MCF 10A (cell line): ENCODE measurements at regions not wholly inside any gene's neighbourhood (a gene's known extent, or its start where the extent isn't known, plus 50 kb on each side); places are given as distances from the start of the nearest gene placed in this dataset.
A peak's percentile ranks its signal among the peaks of the same experiment; 100 is the strongest.

Experiments used
- BruUV-seq: library from RNA; stranded (reverse); fragments of 400-500 nt; replicated peaks from 2 replicates; lab custom pipeline; 2021; lab: Mats Ljungman, UMichigan
- CTCF ChIA-PET: fragments of 300-600 bp; sonication (Branson Sonifier 250); formaldehyde crosslinking; extraction: SDS; loops from one replicate; lab custom pipeline; 2021; ENCODE audit warnings: antibody characterized with exemption, inconsistent platforms; lab: Yijun Ruan, JAX
- POLR2A ChIA-PET: fragments of 300-600, 350-650 bp; sonication (Branson Sonifier 250); formaldehyde crosslinking; extraction: SDS; loops from one replicate; lab custom pipeline; 2020; ENCODE audit warnings: antibody characterized with exemption, inconsistent platforms; lab: Yijun Ruan, JAX
- DNase-seq: peaks from one replicate; pipeline ENCODE4 v3.0.0-alpha.2; 2018; ENCODE audit not compliant: unreplicated experiment
- H3K27ac Mint-ChIP-seq: one replicate; pipeline ENCODE4 v1.8.0; 2022; ENCODE audit warnings: mild to moderate bottlenecking, low read depth, mixed read lengths; ENCODE audit not compliant: unreplicated experiment
- H3K27me3 Mint-ChIP-seq: one replicate; pipeline ENCODE4 v1.8.0; 2022; ENCODE audit warnings: mixed read lengths; ENCODE audit not compliant: insufficient read depth, unreplicated experiment
- H3K36me3 Mint-ChIP-seq: one replicate; pipeline ENCODE4 v1.8.0; 2022; ENCODE audit warnings: mild to moderate bottlenecking, moderate library complexity, mixed read lengths; ENCODE audit not compliant: insufficient read depth, unreplicated experiment
- H3K4me1 Mint-ChIP-seq: one replicate; pipeline ENCODE4 v1.8.0; 2022; ENCODE audit warnings: mixed read lengths; ENCODE audit not compliant: insufficient read depth, unreplicated experiment
- H3K4me3 Mint-ChIP-seq: one replicate; pipeline ENCODE4 v1.8.0; 2022; ENCODE audit warnings: mild to moderate bottlenecking, moderate library complexity, mixed read lengths; ENCODE audit not compliant: unreplicated experiment
- H3K9me3 Mint-ChIP-seq: one replicate; pipeline ENCODE4 v1.8.0; 2022; ENCODE audit warnings: mixed read lengths; ENCODE audit not compliant: unreplicated experiment
- intact Hi-C: fragments of 100-400 bp; cut with micrococcal nuclease; formaldehyde crosslinking; loops from 2 replicates; pipeline ENCODE4 v1.14.1; 2022
- TF ChIP-seq, protein P1 (sequence below): fragments of 200-600 bp; IDR thresholded peaks from one replicate; pipeline ENCODE4 v1.8.0; 2022; ENCODE audit warnings: antibody characterized with exemption, mild to moderate bottlenecking; ENCODE audit not compliant: unreplicated experiment

DNA sequence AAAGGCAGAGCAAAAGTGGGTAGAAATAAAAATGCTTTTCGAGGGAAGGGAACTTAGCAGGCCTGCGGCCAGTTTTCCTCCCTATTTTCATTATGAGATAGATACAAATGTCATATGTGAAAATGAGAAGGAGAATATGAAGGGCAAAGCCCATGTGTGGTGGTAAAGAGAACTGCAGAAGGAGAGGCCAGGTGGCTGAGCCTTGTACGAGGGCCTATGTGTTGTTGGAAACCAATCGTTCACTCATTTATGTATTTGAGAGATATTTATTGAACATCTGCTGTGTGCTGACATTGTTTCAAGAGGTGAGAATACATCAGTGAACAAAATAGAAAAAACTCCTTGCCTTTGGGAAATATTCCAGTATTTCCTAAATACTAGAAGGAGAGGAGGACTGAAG, 147.7 kb downstream of the SH3BGRL2 start:
- Mint-ChIP-seq H3K27me3 (no peaks in the 10 kb centered on the region), H3K36me3 (no peaks in the 10 kb centered on the region), H3K4me3 (no peak overlapping the region), H3K4me1 (no peaks in the 10 kb centered on the region), H3K27ac (no peak overlapping the region), H3K9me3 (no peaks in the 10 kb centered on the region)
- CTCF ChIA-PET: interaction anchor here (0.5 to 6.6 kb wide), 45 partner anchors 9 to 1744 kb away, joined by 3 to 71 read pairs (median 4); no protein-coding TSS in a partner anchor
- intact Hi-C loops: loop anchor here (1.0 kb wide), 3 partner anchors 35 to 315 kb away; no protein-coding TSS in a partner anchor
- TF ChIP-seq, protein P1, sequence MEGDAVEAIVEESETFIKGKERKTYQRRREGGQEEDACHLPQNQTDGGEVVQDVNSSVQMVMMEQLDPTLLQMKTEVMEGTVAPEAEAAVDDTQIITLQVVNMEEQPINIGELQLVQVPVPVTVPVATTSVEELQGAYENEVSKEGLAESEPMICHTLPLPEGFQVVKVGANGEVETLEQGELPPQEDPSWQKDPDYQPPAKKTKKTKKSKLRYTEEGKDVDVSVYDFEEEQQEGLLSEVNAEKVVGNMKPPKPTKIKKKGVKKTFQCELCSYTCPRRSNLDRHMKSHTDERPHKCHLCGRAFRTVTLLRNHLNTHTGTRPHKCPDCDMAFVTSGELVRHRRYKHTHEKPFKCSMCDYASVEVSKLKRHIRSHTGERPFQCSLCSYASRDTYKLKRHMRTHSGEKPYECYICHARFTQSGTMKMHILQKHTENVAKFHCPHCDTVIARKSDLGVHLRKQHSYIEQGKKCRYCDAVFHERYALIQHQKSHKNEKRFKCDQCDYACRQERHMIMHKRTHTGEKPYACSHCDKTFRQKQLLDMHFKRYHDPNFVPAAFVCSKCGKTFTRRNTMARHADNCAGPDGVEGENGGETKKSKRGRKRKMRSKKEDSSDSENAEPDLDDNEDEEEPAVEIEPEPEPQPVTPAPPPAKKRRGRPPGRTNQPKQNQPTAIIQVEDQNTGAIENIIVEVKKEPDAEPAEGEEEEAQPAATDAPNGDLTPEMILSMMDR: no peak
- no peak for DNase-seq
- BruUV-seq: no TSS peak
- POLR2A ChIA-PET: interaction anchor here (0.6 to 1.3 kb wide), 2 partner anchors 23 to 422 kb away, joined by 3 to 6 read pairs; no protein-coding TSS in a partner anchor

DNA sequence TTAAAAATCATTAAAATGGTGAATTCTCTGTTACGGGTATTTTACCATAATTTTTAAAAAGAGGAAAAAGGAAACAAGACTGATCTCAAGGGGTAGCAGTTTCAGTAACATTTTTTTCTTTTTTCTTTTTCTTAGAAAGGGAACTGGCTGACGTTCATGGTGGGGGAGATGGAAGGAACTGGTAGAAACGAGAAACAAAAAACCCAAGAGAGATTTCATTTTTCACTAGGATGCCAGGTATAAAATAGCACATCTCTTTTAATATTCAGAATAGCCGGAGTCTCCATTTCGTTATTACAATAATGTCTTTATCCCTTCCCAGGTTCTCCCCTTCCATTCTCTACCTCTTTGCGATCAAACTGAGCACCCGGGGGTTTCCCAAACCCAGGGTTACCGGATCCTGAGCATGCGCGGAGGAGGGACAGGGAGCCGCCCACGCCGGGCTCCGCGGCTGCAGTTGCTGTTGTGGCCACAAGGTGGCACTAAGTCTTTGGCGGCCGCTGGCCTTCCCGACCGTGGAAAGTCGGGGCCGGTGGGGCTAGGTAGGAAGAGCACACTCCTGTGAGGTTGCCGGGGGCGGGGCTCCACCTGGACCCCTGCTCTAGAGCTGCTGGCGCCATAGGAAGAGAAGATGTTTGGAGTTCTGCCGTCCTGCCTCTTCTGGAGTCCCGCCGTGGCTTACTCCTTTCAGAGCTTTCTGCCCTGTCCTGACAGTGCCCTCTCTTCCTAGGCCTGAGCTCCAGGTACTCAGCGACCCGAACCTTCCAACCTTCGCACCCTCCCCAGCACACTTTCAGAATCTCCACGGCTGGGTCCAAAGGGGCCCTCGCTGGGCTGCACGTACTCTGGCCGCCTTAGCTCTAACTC, 146.8 kb downstream of the SH3BGRL2 start:
- CTCF ChIA-PET: interaction anchor here (0.5 to 6.6 kb wide), 51 partner anchors 8 to 1743 kb away, joined by 3 to 71 read pairs (median 4); no protein-coding TSS in a partner anchor
- no peaks in the 10 kb centered on the region for H3K36me3 Mint-ChIP-seq
- no TSS peak for BruUV-seq
- intact Hi-C loops: loop anchor here (1.0 kb wide), 3 partner anchors 36 to 316 kb away; no protein-coding TSS in a partner anchor
- peak; percentile 81 for DNase-seq
- peak overlapping the region; percentile 63 for H3K4me3 Mint-ChIP-seq
- TF ChIP-seq, protein P1: peak; percentile 96
- no peaks in the 10 kb centered on the region for H3K4me1 Mint-ChIP-seq
- no peak overlapping the region for H3K27ac Mint-ChIP-seq
- POLR2A ChIA-PET: interaction anchor here (0.6 to 1.3 kb wide), 3 partner anchors 24 to 421 kb away, joined by 3 to 6 read pairs (median 3); no protein-coding TSS in a partner anchor
- H3K27me3 Mint-ChIP-seq: no peaks in the 10 kb centered on the region
- H3K9me3 Mint-ChIP-seq: no peaks in the 10 kb centered on the region

DNA sequence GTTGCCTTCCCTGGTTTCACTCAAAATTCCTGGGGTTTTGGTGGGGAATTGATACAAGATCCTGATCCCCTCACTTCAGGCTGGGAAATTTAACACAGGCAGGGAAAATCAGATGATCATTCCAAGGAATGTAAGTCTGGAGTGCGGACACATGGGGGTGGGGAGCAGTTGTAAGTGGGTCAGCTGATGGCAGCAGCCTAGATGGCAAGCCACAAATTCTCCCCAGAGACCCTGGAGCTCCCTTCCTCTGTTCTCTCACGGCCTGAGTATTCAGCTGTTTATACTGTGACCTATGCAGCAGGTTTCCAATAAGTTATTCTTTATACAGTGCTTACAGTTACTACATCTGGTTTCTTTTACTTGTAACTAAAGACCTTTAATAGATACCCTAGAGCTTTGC, 144.9 kb downstream of the SH3BGRL2 start:
- no peaks in the 10 kb centered on the region for H3K36me3 Mint-ChIP-seq
- H3K27me3 Mint-ChIP-seq: no peaks in the 10 kb centered on the region
- intact Hi-C loops: no loop called here
- no peak overlapping the region for H3K27ac Mint-ChIP-seq
- no peak overlapping the region for H3K4me3 Mint-ChIP-seq
- TF ChIP-seq, protein P1: no peak
- ChIA-PET CTCF (interaction anchor here (0.6 to 6.0 kb wide), 8 partner anchors 24 to 319 kb away, joined by 3 to 47 read pairs (median 4); no protein-coding TSS in a partner anchor), POLR2A (interaction anchor here (0.7 kb wide), 1 partner anchor 65 kb away, joined by 3 read pairs; no protein-coding TSS in a partner anchor)
- no peak for DNase-seq
- no peaks in the 10 kb centered on the region for H3K9me3 Mint-ChIP-seq
- no peaks in the 10 kb centered on the region for H3K4me1 Mint-ChIP-seq
- no TSS peak for BruUV-seq

DNA sequence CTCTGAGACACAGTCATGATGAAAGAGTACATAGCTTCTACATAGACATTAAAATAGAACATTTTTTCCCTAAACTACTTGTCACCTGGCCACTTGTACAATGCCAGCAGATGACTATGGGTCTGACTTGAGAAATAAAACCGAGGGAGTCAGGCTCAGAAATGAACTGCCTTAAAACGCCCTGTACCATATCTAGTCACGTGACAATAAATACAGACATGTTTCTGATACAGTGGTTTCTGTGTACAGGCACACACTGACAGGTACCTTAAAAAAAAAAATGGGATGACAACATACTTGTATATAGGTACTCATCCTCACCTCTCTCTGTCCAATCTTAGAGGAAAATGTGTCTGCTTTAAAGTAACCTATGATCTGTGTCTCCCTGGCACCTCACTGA, 144.1 kb downstream of the SH3BGRL2 start:
- DNase-seq: no peak
- no peaks in the 10 kb centered on the region for H3K36me3 Mint-ChIP-seq
- CTCF ChIA-PET: interaction anchor here (0.6 to 6.0 kb wide), 12 partner anchors 9 to 319 kb away, joined by 3 to 47 read pairs (median 4); no protein-coding TSS in a partner anchor
- H3K9me3 Mint-ChIP-seq: no peaks in the 10 kb centered on the region
- POLR2A ChIA-PET: interaction anchor here (0.6 kb wide), 1 partner anchor 9 kb away, joined by 3 read pairs; no protein-coding TSS in a partner anchor
- TF ChIP-seq, protein P1: no peak
- H3K4me1 Mint-ChIP-seq: no peaks in the 10 kb centered on the region
- intact Hi-C loops: no loop called here
- H3K27me3 Mint-ChIP-seq: no peaks in the 10 kb centered on the region
- H3K27ac Mint-ChIP-seq: no peak overlapping the region
- BruUV-seq: no TSS peak
- no peak overlapping the region for H3K4me3 Mint-ChIP-seq
